ENCODE measurements at regions not wholly inside any gene's neighbourhood (a gene's known extent, or its start where the extent isn't known, plus 50 kb on each side); places are given as distances from the start of the nearest gene placed in this dataset.

GRCh38 chr9:94167376-94167890 is 83.2 kb downstream of the PTPDC1 start:
- peak overlapping the region; percentile 85 for H3K27ac ChIP-seq
- H3K9ac ChIP-seq (ENCODE audit: insufficient read length), result peak overlapping the region; percentile 96
- peak overlapping the region; percentile 92 for H3K4me3 ChIP-seq
- H3K36me3 ChIP-seq (ENCODE audit: insufficient read depth, low read length), result peaks cover 46% of the 10 kb centered on the region
- DNase-seq (ENCODE audit: low read depth, low spot score), result no peak
- no peaks in the 10 kb centered on the region for H3K9me3 ChIP-seq (ENCODE audit: low read depth, low read length)
- TF ChIP-seq FOXP2 (optimal IDR thresholded peaks at IDR 0.05; ENCODE audit: control extremely low read depth, extremely low read length, insufficient read depth), result no peak
- TF ChIP-seq POLR2AphosphoS5 (IDR thresholded peaks at IDR 0.05; ENCODE audit: borderline replicate concordance, low read depth, low read length), result no peak
- TF ChIP-seq EZH2 (IDR thresholded peaks at IDR 0.05), result no peak

GRCh38 chr9:94168203-94169000 is 84.1 kb downstream of the PTPDC1 start:
- peak overlapping the region; percentile 92 for H3K4me3 ChIP-seq
- H3K27ac ChIP-seq, result no peak overlapping the region
- DNase-seq (ENCODE audit: low read depth, low spot score), result no peak
- H3K9ac ChIP-seq (ENCODE audit: insufficient read length), result peak overlapping the region; percentile 96
- TF ChIP-seq POLR2AphosphoS5 (IDR thresholded peaks at IDR 0.05; ENCODE audit: borderline replicate concordance, low read depth, low read length), result no peak
- peaks cover 55% of the 10 kb centered on the region for H3K36me3 ChIP-seq (ENCODE audit: insufficient read depth, low read length)
- no peaks in the 10 kb centered on the region for H3K9me3 ChIP-seq (ENCODE audit: low read depth, low read length)

- Histone ChIP-seq H3K9ac (ENCODE audit: insufficient read length) (no peak overlapping the region), H3K4me3 (peak overlapping the region; percentile 49), H3K27ac (no peak overlapping the region)
Observed at GRCh38 chr9:94169968-94170367, 85.7 kb downstream of the PTPDC1 start.

GRCh38 chr9:94173632-94174031 is 85.5 kb upstream of the ZNF169 start:
- Histone ChIP-seq H3K36me3 (ENCODE audit: insufficient read depth, low read length) (peaks cover 93% of the 10 kb centered on the region), H3K9ac (ENCODE audit: insufficient read length) (no peak overlapping the region), H3K27ac (0 out of 2 replicates have a peak overlapping the region, but pooled peaks have one; percentile 3), H3K9me3 (ENCODE audit: low read depth, low read length) (no peaks in the 10 kb centered on the region), H3K4me3 (peak overlapping the region; percentile 51)
- TF ChIP-seq EZH2 (IDR thresholded peaks at IDR 0.05) (no peak), FOXP2 (optimal IDR thresholded peaks at IDR 0.05; ENCODE audit: control extremely low read depth, extremely low read length, insufficient read depth) (no peak), POLR2AphosphoS5 (IDR thresholded peaks at IDR 0.05; ENCODE audit: borderline replicate concordance, low read depth, low read length) (no peak)
- no peak for DNase-seq (ENCODE audit: low read depth, low spot score)

More at GRCh38 chr9:94169968-94170367, 85.7 kb downstream of the PTPDC1 start:
- H3K9me3 ChIP-seq (ENCODE audit: low read depth, low read length), result no peaks in the 10 kb centered on the region
- TF ChIP-seq FOXP2 (optimal IDR thresholded peaks at IDR 0.05; ENCODE audit: control extremely low read depth, extremely low read length, insufficient read depth) (no peak), EZH2 (IDR thresholded peaks at IDR 0.05) (no peak), POLR2AphosphoS5 (IDR thresholded peaks at IDR 0.05; ENCODE audit: borderline replicate concordance, low read depth, low read length) (no peak)
- peaks cover 71% of the 10 kb centered on the region for H3K36me3 ChIP-seq (ENCODE audit: insufficient read depth, low read length)
- no peak for DNase-seq (ENCODE audit: low read depth, low spot score)

- Histone ChIP-seq H3K9me3 (ENCODE audit: low read depth, low read length) (no peaks in the 10 kb centered on the region), H3K9ac (ENCODE audit: insufficient read length) (no peak overlapping the region), H3K36me3 (ENCODE audit: insufficient read depth, low read length) (peaks cover 94% of the 10 kb centered on the region), H3K4me3 (peak overlapping the region; percentile 51), H3K27ac (peak overlapping the region; percentile 52; the same call in 1 of the 2 replicates)
- DNase-seq (ENCODE audit: low read depth, low spot score), result no peak
- no peak for TF ChIP-seq POLR2AphosphoS5 (IDR thresholded peaks at IDR 0.05; ENCODE audit: borderline replicate concordance, low read depth, low read length)
- TF ChIP-seq EZH2 (IDR thresholded peaks at IDR 0.05), result no peak
- no peak for TF ChIP-seq FOXP2 (optimal IDR thresholded peaks at IDR 0.05; ENCODE audit: control extremely low read depth, extremely low read length, insufficient read depth)
Observed at GRCh38 chr9:94174164-94174563, 84.9 kb upstream of the ZNF169 start.

GRCh38 chr9:94175669-94176068 is 83.4 kb upstream of the ZNF169 start:
- H3K4me3 ChIP-seq, result no peak overlapping the region
- TF ChIP-seq FOXP2 (optimal IDR thresholded peaks at IDR 0.05; ENCODE audit: control extremely low read depth, extremely low read length, insufficient read depth) (no peak), EZH2 (IDR thresholded peaks at IDR 0.05) (no peak), POLR2AphosphoS5 (IDR thresholded peaks at IDR 0.05; ENCODE audit: borderline replicate concordance, low read depth, low read length) (no peak)
- DNase-seq (ENCODE audit: low read depth, low spot score), result peak; percentile 61
- peaks cover 86% of the 10 kb centered on the region for H3K36me3 ChIP-seq (ENCODE audit: insufficient read depth, low read length)
- peak overlapping the region; percentile 52; the same call in 1 of the 2 replicates for H3K27ac ChIP-seq
- no peaks in the 10 kb centered on the region for H3K9me3 ChIP-seq (ENCODE audit: low read depth, low read length)
- H3K9ac ChIP-seq (ENCODE audit: insufficient read length), result no peak overlapping the region

GRCh38 chr9:94176608-94177007 is 82.5 kb upstream of the ZNF169 start:
- H3K27ac ChIP-seq, result no peak overlapping the region
- H3K4me3 ChIP-seq, result no peak overlapping the region
- peaks cover 78% of the 10 kb centered on the region for H3K36me3 ChIP-seq (ENCODE audit: insufficient read depth, low read length)
- H3K9me3 ChIP-seq (ENCODE audit: low read depth, low read length), result no peaks in the 10 kb centered on the region
- no peak overlapping the region for H3K9ac ChIP-seq (ENCODE audit: insufficient read length)
- TF ChIP-seq FOXP2 (optimal IDR thresholded peaks at IDR 0.05; ENCODE audit: control extremely low read depth, extremely low read length, insufficient read depth), result no peak
- no peak for TF ChIP-seq POLR2AphosphoS5 (IDR thresholded peaks at IDR 0.05; ENCODE audit: borderline replicate concordance, low read depth, low read length)
- TF ChIP-seq EZH2 (IDR thresholded peaks at IDR 0.05), result no peak
- no peak for DNase-seq (ENCODE audit: low read depth, low spot score)

- Histone ChIP-seq H3K9me3 (ENCODE audit: low read depth, low read length) (no peaks in the 10 kb centered on the region), H3K36me3 (ENCODE audit: insufficient read depth, low read length) (peaks cover 69% of the 10 kb centered on the region), H3K9ac (ENCODE audit: insufficient read length) (no peak overlapping the region), H3K4me3 (no peak overlapping the region), H3K27ac (no peak overlapping the region)
- DNase-seq (ENCODE audit: low read depth, low spot score), result no peak
- TF ChIP-seq POLR2AphosphoS5 (IDR thresholded peaks at IDR 0.05; ENCODE audit: borderline replicate concordance, low read depth, low read length), result no peak
- no peak for TF ChIP-seq FOXP2 (optimal IDR thresholded peaks at IDR 0.05; ENCODE audit: control extremely low read depth, extremely low read length, insufficient read depth)
- TF ChIP-seq EZH2 (IDR thresholded peaks at IDR 0.05), result no peak
Observed at GRCh38 chr9:94178927-94179326, 80.2 kb upstream of the ZNF169 start.
